ENCODE measurements at regions not wholly inside any gene's neighbourhood (a gene's known extent, or its start where the extent isn't known, plus 50 kb on each side); places are given as distances from the start of the nearest gene placed in this dataset.

GRCh38 chr5:101783241-101784013, 512.7 kb downstream of the SLCO4C1 start:
- TF ChIP-seq CTCF (IDR thresholded peaks at IDR 0.05 in 4 of 5, conservative IDR thresholded peaks at IDR 0.05 in 1 of 5): no peak
- no peak for TF ChIP-seq POLR2A (IDR thresholded peaks at IDR 0.05)
